CD4-positive, alpha-beta T cell (primary cell): ENCODE measurements at regions not wholly inside any gene's neighbourhood (a gene's known extent, or its start where the extent isn't known, plus 50 kb on each side); places are given as distances from the start of the nearest gene placed in this dataset.
A peak's percentile ranks its signal among the peaks of the same experiment; 100 is the strongest.

Source experiments
- ATAC-seq: fragments of 200-7000 bp; cut with Tn5 transposase; one replicate; pipeline ENCODE4 v1.10.0; 2022; ENCODE audit warnings: mild to moderate bottlenecking; ENCODE audit not compliant: poor library complexity
- CTCF ChIA-PET: fragments of 350-600 bp; sonication (Branson Sonifier 250); formaldehyde crosslinking; loops from one replicate; lab custom pipeline; 2021; ENCODE audit warnings: antibody characterized with exemption, inconsistent platforms; lab: Charles Lee
- POLR2A ChIA-PET: fragments of 350-600 bp; sonication (Branson Sonifier 250); formaldehyde crosslinking; loops from one replicate; lab custom pipeline; 2021; ENCODE audit warnings: antibody characterized with exemption, inconsistent platforms; lab: Charles Lee
- DNase-seq, 14 experiments: peaks; one replicate each; pipeline ENCODE4 v3.0.0-alpha.2; 2013 to 2020; ENCODE audit warnings: mixed read lengths in 2 of 14
- H3K27ac ChIP-seq, 2 donors: one replicate each; pipeline versions ENCODE4 v1.5.1 to v1.7.0; 2013; ENCODE audit warnings: low read length in 2 of 2, low read depth in 1 of 2, mild to moderate bottlenecking in 1 of 2
- H3K27me3 ChIP-seq, 2 experiments: 1 replicate in 1 of 2; 2 replicates in 1 of 2; pipeline versions ENCODE4 v1.6.1 to v1.7.0; 2013; ENCODE audit warnings: low read length in 2 of 2, control low read depth in 1 of 2, mild to moderate bottlenecking in 1 of 2, moderate library complexity in 1 of 2; ENCODE audit not compliant: insufficient read depth in 2 of 2, control insufficient read depth in 1 of 2
- H3K36me3 ChIP-seq: one replicate; pipeline ENCODE4 v1.6.1; 2013; ENCODE audit warnings: low read length, control low read depth; ENCODE audit not compliant: insufficient read depth
- H3K4me1 ChIP-seq: one replicate; pipeline ENCODE4 v1.6.1; 2013; ENCODE audit warnings: low read length, control low read depth; ENCODE audit not compliant: insufficient read depth
- H3K4me3 ChIP-seq: one replicate; pipeline ENCODE4 v1.5.1; 2013; ENCODE audit warnings: mild to moderate bottlenecking, low read length, moderate library complexity
- H3K9me3 ChIP-seq, 2 experiments: 1 replicate in 1 of 2; 2 replicates in 1 of 2; pipeline versions ENCODE4 v1.6.1 to v1.7.0; 2013; ENCODE audit warnings: low read length in 2 of 2, mild to moderate bottlenecking in 2 of 2, control low read depth in 1 of 2, moderate library complexity in 1 of 2; ENCODE audit not compliant: control insufficient read depth in 1 of 2, insufficient read depth in 1 of 2
- H3K27ac Mint-ChIP-seq: one replicate; pipeline ENCODE4 v1.8.0; 2020; ENCODE audit warnings: mixed read lengths
- H3K27me3 Mint-ChIP-seq: one replicate; pipeline ENCODE4 v1.8.0; 2021; ENCODE audit warnings: mixed read lengths
- H3K36me3 Mint-ChIP-seq: one replicate; pipeline ENCODE4 v1.8.0; 2021; ENCODE audit warnings: low read depth, mixed read lengths
- H3K4me1 Mint-ChIP-seq: one replicate; pipeline ENCODE4 v1.8.0; 2021; ENCODE audit warnings: low read depth, mixed read lengths
- H3K4me3 Mint-ChIP-seq: one replicate; pipeline ENCODE4 v1.8.0; 2020; ENCODE audit warnings: mild to moderate bottlenecking, mixed read lengths
- H3K9me3 Mint-ChIP-seq: one replicate; pipeline ENCODE4 v1.8.0; 2020; ENCODE audit warnings: mixed read lengths
- CTCF ChIP-seq: fragments of 200-600 bp; IDR thresholded peaks from one replicate; pipeline ENCODE4 v1.8.0; 2022; ENCODE audit warnings: antibody characterized with exemption, mild to moderate bottlenecking
- intact Hi-C, 2 experiments: fragments of 100-400 bp; cut with DNase I in 1 of 2; cut with micrococcal nuclease in 1 of 2; formaldehyde crosslinking; loops; one replicate each; pipeline versions ENCODE4 v1.15.1 to v1.9.0; 2023 to 2025; cut with DNase I, micrococcal nuclease

- no peak overlapping the region for H3K4me3 ChIP-seq
- ChIA-PET CTCF (interaction anchor here (0.6 to 2.0 kb wide), 10 partner anchors 11 to 492 kb away, joined by 3 to 22 read pairs (median 4); partner anchors contain the start of genes DNAH7 and SLC39A10), POLR2A (interaction anchor here (0.7 to 5.0 kb wide), 7 partner anchors 15 to 87 kb away, joined by 4 to 45 read pairs (median 7); partner anchors contain the start of gene SLC39A10)
- intact Hi-C loops = loop anchor here (2.0 to 10.0 kb wide), 3 partner anchors 81 to 489 kb away; partner anchors contain the start of genes DNAH7 (in 1 of the 2) and SLC39A10 (in 1 of the 2)
- H3K4me1 ChIP-seq = peaks cover 25% of the 10 kb centered on the region
- no peaks in the 10 kb centered on the region for H3K9me3 Mint-ChIP-seq
- no peaks in the 10 kb centered on the region for H3K27me3 ChIP-seq
- no peaks in the 10 kb centered on the region for H3K27me3 Mint-ChIP-seq
- H3K36me3 Mint-ChIP-seq = no peaks in the 10 kb centered on the region
- TF ChIP-seq CTCF = no peak
- H3K4me1 Mint-ChIP-seq = peaks cover 74% of the 10 kb centered on the region
- no peaks in the 10 kb centered on the region for H3K36me3 ChIP-seq
- peak overlapping the region; percentile 76 for H3K27ac Mint-ChIP-seq
- ATAC-seq (no peak), DNase-seq (peak in 3 of 14 experiments; percentile 45 to 68 (median 67))
- no peak overlapping the region for H3K27ac ChIP-seq
- H3K4me3 Mint-ChIP-seq = peak overlapping the region; percentile 42
- no peaks in the 10 kb centered on the region for H3K9me3 ChIP-seq
Observed at GRCh38 chr2:195575879-195576401, 81.1 kb upstream of the SLC39A10 start.

GRCh38 chr2:195575016-195575415, 82.0 kb upstream of the SLC39A10 start:
- Histone ChIP-seq H3K27ac (no peak overlapping the region), H3K9me3 (no peaks in the 10 kb centered on the region), H3K4me1 (peaks cover 18% of the 10 kb centered on the region), H3K36me3 (no peaks in the 10 kb centered on the region), H3K27me3 (no peaks in the 10 kb centered on the region), H3K4me3 (no peak overlapping the region)
- TF ChIP-seq CTCF = no peak
- ATAC-seq (no peak), DNase-seq (no peak)
- H3K4me1 Mint-ChIP-seq = peaks cover 73% of the 10 kb centered on the region
- no peaks in the 10 kb centered on the region for H3K36me3 Mint-ChIP-seq
- no peaks in the 10 kb centered on the region for H3K9me3 Mint-ChIP-seq
- ChIA-PET POLR2A (interaction anchor here (0.6 to 5.0 kb wide), 4 partner anchors 13 to 84 kb away, joined by 4 to 45 read pairs (median 5); partner anchors contain the start of gene SLC39A10), CTCF (interaction anchor here (0.7 to 1.9 kb wide), 3 partner anchors 16 to 82 kb away, joined by 3 to 7 read pairs (median 3); partner anchors contain the start of gene SLC39A10)
- no peak overlapping the region for H3K4me3 Mint-ChIP-seq
- no peak overlapping the region for H3K27ac Mint-ChIP-seq
- no peaks in the 10 kb centered on the region for H3K27me3 Mint-ChIP-seq
- intact Hi-C loops = loop anchor here (5.0 to 10.0 kb wide), 2 partner anchors 82 to 490 kb away; partner anchors contain the start of genes DNAH7 (in 1 of the 2) and SLC39A10 (in 1 of the 2)

GRCh38 chr2:195574312-195574711, 82.7 kb upstream of the SLC39A10 start:
- Mint-ChIP-seq H3K36me3 (no peaks in the 10 kb centered on the region), H3K9me3 (no peaks in the 10 kb centered on the region), H3K4me1 (peaks cover 73% of the 10 kb centered on the region), H3K27ac (no peak overlapping the region), H3K27me3 (no peaks in the 10 kb centered on the region), H3K4me3 (no peak overlapping the region)
- DNase-seq (peak in 1 of 14 experiments; percentile 23), ATAC-seq (no peak)
- ChIA-PET POLR2A (interaction anchor here (0.6 to 5.0 kb wide), 6 partner anchors 12 to 85 kb away, joined by 3 to 45 read pairs (median 4); partner anchors contain the start of gene SLC39A10), CTCF (interaction anchor here (0.7 kb wide), 1 partner anchor 15 kb away, joined by 3 read pairs; no protein-coding TSS in a partner anchor)
- Histone ChIP-seq H3K36me3 (no peaks in the 10 kb centered on the region), H3K9me3 (no peaks in the 10 kb centered on the region), H3K4me3 (no peak overlapping the region), H3K4me1 (peaks cover 21% of the 10 kb centered on the region), H3K27me3 (no peaks in the 10 kb centered on the region), H3K27ac (no peak overlapping the region)
- TF ChIP-seq CTCF = no peak
- intact Hi-C loops = loop anchor here (5.0 to 10.0 kb wide), 2 partner anchors 37 to 490 kb away; partner anchors contain the start of gene DNAH7 (in 1 of the 2)
